ENCODE measurements at regions not wholly inside any gene's neighbourhood (a gene's known extent, or its start where the extent isn't known, plus 50 kb on each side); places are given as distances from the start of the nearest gene placed in this dataset. TPM values are rescaled to one million over a fixed set of nuclear protein-coding genes. Genes with fewer than 3 reads are reported as not detected.

- H4K20me1 ChIP-seq (ENCODE audit: insufficient read depth): no peaks in the 10 kb centered on the region
- no peak overlapping the region for H3K4me3 ChIP-seq
- H3K27ac ChIP-seq: no peak overlapping the region
- H3K9ac ChIP-seq: no peak overlapping the region
- H3K9me2 ChIP-seq (ENCODE audit: insufficient read depth): no peaks in the 10 kb centered on the region
- no peaks in the 10 kb centered on the region for H3K27me3 ChIP-seq (replicated peaks; ENCODE audit: insufficient read depth)
- TF ChIP-seq EZH2 (IDR thresholded peaks at IDR 0.05; ENCODE audit: insufficient read depth, poor library complexity, severe bottlenecking) (no peak), EZH2phosphoT487 (IDR thresholded peaks at IDR 0.05; ENCODE audit: insufficient read depth, low read depth) (no peak)
- 0 out of 2 replicates have a peak, but pooled peaks cover 5% of the 10 kb centered on the region for H3F3A ChIP-seq (ENCODE audit: insufficient read depth)
- in situ Hi-C loops (cut with MboI): no loop called here
- no peak overlapping the region for H2AFZ ChIP-seq
- H3K9me3 ChIP-seq (ENCODE audit: low read depth): no peaks in the 10 kb centered on the region
- no peaks in the 10 kb centered on the region for H3K79me2 ChIP-seq (ENCODE audit: insufficient read depth)
- 89 to 90% methylated on average over 8 of the region's 8 CpGs for WGBS, 2 experiments (ENCODE audit: low coverage in 1 of 2, low lambda C conversion rate in 2 of 2, missing lambda C conversion rate in 2 of 2)
- no peak overlapping the region for H3K4me2 ChIP-seq (ENCODE audit: unreplicated experiment)
- peaks cover 35% of the 10 kb centered on the region for H3K4me1 ChIP-seq (ENCODE audit: insufficient read depth)
- peak; percentile 27 for DNase-seq
- no peaks in the 10 kb centered on the region for H3K36me3 ChIP-seq (ENCODE audit: low read depth)
Observed at GRCh38 chr1:48049823-48050535, 52.8 kb upstream of the TRABD2B start.

GRCh38 chr1:48048980-48049379 is 51.8 kb upstream of the TRABD2B start:
- WGBS, 2 experiments (ENCODE audit: low coverage in 1 of 2, low lambda C conversion rate in 2 of 2, missing lambda C conversion rate in 2 of 2): 45 to 49% methylated on average over 7 of the region's 7 CpGs
- H3K9me3 ChIP-seq (ENCODE audit: low read depth): no peaks in the 10 kb centered on the region
- H3K9me2 ChIP-seq (ENCODE audit: insufficient read depth): no peaks in the 10 kb centered on the region
- no peak overlapping the region for H3K9ac ChIP-seq
- no peak overlapping the region for H3K4me3 ChIP-seq
- no peaks in the 10 kb centered on the region for H4K20me1 ChIP-seq (ENCODE audit: insufficient read depth)
- H3F3A ChIP-seq (ENCODE audit: insufficient read depth): 0 out of 2 replicates have a peak, but pooled peaks cover 5% of the 10 kb centered on the region
- no peak overlapping the region for H3K27ac ChIP-seq
- H3K4me1 ChIP-seq (ENCODE audit: insufficient read depth): peaks cover 35% of the 10 kb centered on the region
- in situ Hi-C loops (cut with MboI): no loop called here
- no peak for DNase-seq
- no peak overlapping the region for H2AFZ ChIP-seq
- no peaks in the 10 kb centered on the region for H3K36me3 ChIP-seq (ENCODE audit: low read depth)
- no peaks in the 10 kb centered on the region for H3K27me3 ChIP-seq (replicated peaks; ENCODE audit: insufficient read depth)
- TF ChIP-seq EZH2 (IDR thresholded peaks at IDR 0.05; ENCODE audit: insufficient read depth, poor library complexity, severe bottlenecking) (no peak), EZH2phosphoT487 (IDR thresholded peaks at IDR 0.05; ENCODE audit: insufficient read depth, low read depth) (no peak)
- no peak overlapping the region for H3K4me2 ChIP-seq (ENCODE audit: unreplicated experiment)
- H3K79me2 ChIP-seq (ENCODE audit: insufficient read depth): no peaks in the 10 kb centered on the region

GRCh38 chr1:48048064-48048463 is 50.9 kb upstream of the TRABD2B start:
- H3K9me3 ChIP-seq (ENCODE audit: low read depth): no peaks in the 10 kb centered on the region
- TF ChIP-seq EZH2 (IDR thresholded peaks at IDR 0.05; ENCODE audit: insufficient read depth, poor library complexity, severe bottlenecking) (no peak), EZH2phosphoT487 (IDR thresholded peaks at IDR 0.05; ENCODE audit: insufficient read depth, low read depth) (no peak)
- H3F3A ChIP-seq (ENCODE audit: insufficient read depth): 0 out of 2 replicates have a peak, but pooled peaks cover 5% of the 10 kb centered on the region
- whole genome bisulfite sequencing, 2 experiments (ENCODE audit: low coverage in 1 of 2, low lambda C conversion rate in 2 of 2, missing lambda C conversion rate in 2 of 2): 26 to 27% methylated on average over 4 of the region's 4 CpGs
- no peaks in the 10 kb centered on the region for H3K79me2 ChIP-seq (ENCODE audit: insufficient read depth)
- peak overlapping the region; percentile 26 for H3K4me2 ChIP-seq (ENCODE audit: unreplicated experiment)
- H3K27me3 ChIP-seq (replicated peaks; ENCODE audit: insufficient read depth): 0 out of 2 replicates have a peak, but pooled peaks cover under 1% of the 10 kb centered on the region
- peaks cover 35% of the 10 kb centered on the region for H3K4me1 ChIP-seq (ENCODE audit: insufficient read depth)
- peak; percentile 92 for DNase-seq
- no peak overlapping the region for H3K4me3 ChIP-seq
- no peak overlapping the region for H2AFZ ChIP-seq
- no peaks in the 10 kb centered on the region for H4K20me1 ChIP-seq (ENCODE audit: insufficient read depth)
- H3K9me2 ChIP-seq (ENCODE audit: insufficient read depth): no peaks in the 10 kb centered on the region
- H3K9ac ChIP-seq: no peak overlapping the region
- in situ Hi-C loops (cut with MboI): no loop called here
- H3K36me3 ChIP-seq (ENCODE audit: low read depth): no peaks in the 10 kb centered on the region
- H3K27ac ChIP-seq: no peak overlapping the region

DNA sequence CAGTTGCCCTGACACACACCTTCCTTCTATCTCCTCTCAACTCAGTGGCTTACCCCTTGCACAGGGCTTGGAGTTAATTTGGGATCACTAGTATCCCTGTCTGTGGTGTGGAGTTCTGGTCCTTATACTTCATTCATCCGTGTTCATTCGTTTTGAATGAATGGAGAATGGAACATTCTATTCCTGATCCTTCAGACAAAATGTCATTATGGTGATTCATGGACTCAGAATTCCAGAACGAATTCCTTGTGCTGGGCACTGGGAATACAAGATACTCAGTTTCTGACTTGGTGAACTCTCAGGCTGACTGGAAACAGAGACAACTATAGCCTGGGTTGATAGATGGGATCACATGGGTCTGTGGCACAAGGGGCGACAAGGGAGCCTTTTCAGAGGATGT is 49.9 kb upstream of the TRABD2B start:
- Histone ChIP-seq H3K9me2 (ENCODE audit: insufficient read depth) (no peaks in the 10 kb centered on the region), H2AFZ (no peak overlapping the region), H3F3A (ENCODE audit: insufficient read depth) (0 out of 2 replicates have a peak, but pooled peaks cover 5% of the 10 kb centered on the region), H3K4me3 (no peak overlapping the region), H3K79me2 (ENCODE audit: insufficient read depth) (no peaks in the 10 kb centered on the region), H3K9ac (no peak overlapping the region), H3K27ac (no peak overlapping the region), H3K27me3 (replicated peaks; ENCODE audit: insufficient read depth) (0 out of 2 replicates have a peak, but pooled peaks cover 5% of the 10 kb centered on the region), H3K9me3 (ENCODE audit: low read depth) (no peaks in the 10 kb centered on the region), H3K36me3 (ENCODE audit: low read depth) (no peaks in the 10 kb centered on the region), H3K4me2 (ENCODE audit: unreplicated experiment) (peak overlapping the region; percentile 16), H3K4me1 (ENCODE audit: insufficient read depth) (peaks cover 35% of the 10 kb centered on the region), H4K20me1 (ENCODE audit: insufficient read depth) (no peaks in the 10 kb centered on the region)
- 69 to 70% methylated on average over 4 of the region's 4 CpGs for WGBS, 2 experiments (ENCODE audit: low coverage in 1 of 2, low lambda C conversion rate in 2 of 2, missing lambda C conversion rate in 2 of 2)
- TF ChIP-seq EZH2phosphoT487 (IDR thresholded peaks at IDR 0.05; ENCODE audit: insufficient read depth, low read depth) (no peak), EZH2 (IDR thresholded peaks at IDR 0.05; ENCODE audit: insufficient read depth, poor library complexity, severe bottlenecking) (no peak)
- DNase-seq: peak; percentile 15
- in situ Hi-C loops (cut with MboI): no loop called here

Small RNA genes in the stretch of these regions (small RNA-seq; reads per million reads assigned to genes)
- not detected for gene CYP46A4P (ENCODE audit: low read depth, low replicate concordance)

Data from GM23248 (cell line).